Activated naive CD4-positive, alpha-beta T cell treated with anti-CD3 and anti-CD28 coated beads, Interleukin-2, amount 10 ng/mL, durations not matched to agents 7 days and 5 days (primary cell): ENCODE measurements at regions not wholly inside any gene's neighbourhood (a gene's known extent, or its start where the extent isn't known, plus 50 kb on each side); places are given as distances from the start of the nearest gene placed in this dataset.
"Not testable (repeated sequence)": the region's sequence is repeated elsewhere in the genome, so short reads cannot be mapped to it uniquely, and the experiment has no call there.

ENCODE experiments used
- CTCF ChIA-PET: fragments of 350-600 bp; sonication (Branson Sonifier 250); formaldehyde crosslinking; loops from one replicate; lab custom pipeline; 2021; ENCODE audit warnings: antibody characterized with exemption; lab: Charles Lee
- DNase-seq: peaks from one replicate; pipeline ENCODE4 v3.0.0-alpha.2; 2020
- H3K27ac Mint-ChIP-seq: one replicate; pipeline ENCODE4 v1.8.0; 2021; ENCODE audit warnings: mild to moderate bottlenecking, moderate library complexity, mixed read lengths
- H3K27me3 Mint-ChIP-seq: one replicate; pipeline ENCODE4 v1.8.0; 2021; ENCODE audit warnings: mild to moderate bottlenecking, mixed read lengths
- H3K36me3 Mint-ChIP-seq: one replicate; pipeline ENCODE4 v1.8.0; 2021; ENCODE audit warnings: mixed read lengths
- H3K4me1 Mint-ChIP-seq: one replicate; pipeline ENCODE4 v1.8.0; 2021; ENCODE audit warnings: mixed read lengths
- H3K4me3 Mint-ChIP-seq: one replicate; pipeline ENCODE4 v1.8.0; 2021; ENCODE audit warnings: mild to moderate bottlenecking, moderate library complexity, mixed read lengths
- H3K9me3 Mint-ChIP-seq: one replicate; pipeline ENCODE4 v1.8.0; 2021; ENCODE audit warnings: mixed read lengths

DNA sequence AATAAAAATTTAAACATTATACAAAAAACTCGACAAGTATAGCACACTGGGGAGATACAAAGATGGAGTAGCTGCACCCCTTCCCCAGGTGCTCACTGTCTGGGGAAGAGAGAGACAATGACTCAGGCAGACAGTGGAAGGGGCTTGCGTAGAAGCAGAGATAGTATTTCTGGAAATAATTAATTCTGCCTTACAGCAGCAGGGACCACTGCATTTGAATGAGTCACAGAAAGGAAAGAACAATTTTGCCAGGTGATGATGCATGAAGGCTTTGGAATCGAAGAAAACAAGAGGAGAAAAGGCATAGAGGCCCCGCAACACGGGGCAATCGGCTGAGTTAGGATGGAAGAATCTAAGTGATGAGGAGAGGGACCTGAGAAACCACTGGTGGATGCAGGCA lies 447.4 kb downstream of the EFNB2 start:
- DNase-seq, result no peak
- Mint-ChIP-seq H3K4me3 (no peak overlapping the region), H3K36me3 (no peaks in the 10 kb centered on the region), H3K27me3 (no peaks in the 10 kb centered on the region), H3K4me1 (no peaks in the 10 kb centered on the region), H3K9me3 (no peaks in the 10 kb centered on the region), H3K27ac (no peak overlapping the region)
- CTCF ChIA-PET, result no interaction called here

DNA sequence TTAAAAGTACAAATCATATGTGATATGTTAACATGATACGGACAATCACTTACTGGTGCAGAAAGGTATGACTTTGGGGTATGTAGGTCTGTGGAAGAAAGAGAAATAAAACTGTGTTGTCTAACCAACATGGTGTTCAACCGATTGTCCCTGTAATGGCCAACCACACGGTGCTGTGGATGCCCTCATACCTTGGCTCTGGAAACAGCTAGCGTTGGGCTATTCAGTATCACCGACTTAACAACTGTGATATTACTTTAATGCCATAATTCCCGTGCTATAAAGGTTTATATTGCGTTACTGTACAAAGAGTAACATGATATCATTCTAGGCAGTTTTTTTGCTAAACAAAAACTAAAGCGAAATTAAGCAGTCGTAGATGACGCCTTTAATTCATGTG lies 448.3 kb downstream of the EFNB2 start:
- H3K4me1 Mint-ChIP-seq, result no peaks in the 10 kb centered on the region
- H3K4me3 Mint-ChIP-seq, result no peak overlapping the region
- no peaks in the 10 kb centered on the region for H3K36me3 Mint-ChIP-seq
- DNase-seq, result no peak
- H3K27me3 Mint-ChIP-seq, result no peaks in the 10 kb centered on the region
- CTCF ChIA-PET, result no interaction called here
- no peak overlapping the region for H3K27ac Mint-ChIP-seq
- H3K9me3 Mint-ChIP-seq, result no peaks in the 10 kb centered on the region

DNA sequence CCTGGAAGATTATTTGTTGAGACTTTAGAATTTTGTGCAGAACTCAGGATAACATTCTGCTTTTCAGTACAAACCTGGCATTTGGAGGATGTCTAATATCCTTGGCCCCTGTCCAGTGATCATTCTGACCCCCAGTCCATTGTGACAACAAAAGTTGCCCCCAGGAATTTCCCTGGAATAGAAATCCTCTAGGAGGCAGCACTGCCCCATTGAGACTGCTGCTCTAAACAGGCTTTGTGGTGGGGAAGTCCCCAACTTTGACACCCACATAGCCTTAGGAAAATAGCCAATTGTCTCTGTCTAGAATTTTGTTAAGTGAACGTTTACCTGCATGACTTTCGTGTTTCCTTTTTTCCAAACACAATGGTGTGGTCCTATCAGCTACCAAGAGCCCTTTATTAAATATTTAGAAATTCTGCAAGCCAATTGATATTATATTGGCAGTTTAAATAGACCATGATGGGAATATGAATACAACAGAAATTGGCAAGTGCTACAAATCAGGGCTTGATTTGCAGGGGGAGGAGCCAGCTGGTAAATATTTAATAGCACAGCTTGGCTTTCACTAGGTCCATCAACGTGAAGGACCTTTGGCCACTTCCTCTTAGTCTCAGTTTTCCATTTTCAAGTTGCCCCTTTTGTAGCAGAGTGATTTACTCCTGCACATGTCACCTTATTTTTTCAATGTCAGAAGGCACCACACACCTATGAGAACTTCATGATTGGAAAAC lies 451.7 kb downstream of the EFNB2 start:
- CTCF ChIA-PET, result interaction anchor here (0.6 kb wide), 1 partner anchor 839 kb away, joined by 3 read pairs; no protein-coding TSS in a partner anchor
- DNase-seq, result no peak
- Mint-ChIP-seq H3K9me3 (no peaks in the 10 kb centered on the region), H3K4me3 (no peak overlapping the region), H3K27ac (no peak overlapping the region), H3K36me3 (no peaks in the 10 kb centered on the region), H3K27me3 (no peaks in the 10 kb centered on the region), H3K4me1 (no peaks in the 10 kb centered on the region)

DNA sequence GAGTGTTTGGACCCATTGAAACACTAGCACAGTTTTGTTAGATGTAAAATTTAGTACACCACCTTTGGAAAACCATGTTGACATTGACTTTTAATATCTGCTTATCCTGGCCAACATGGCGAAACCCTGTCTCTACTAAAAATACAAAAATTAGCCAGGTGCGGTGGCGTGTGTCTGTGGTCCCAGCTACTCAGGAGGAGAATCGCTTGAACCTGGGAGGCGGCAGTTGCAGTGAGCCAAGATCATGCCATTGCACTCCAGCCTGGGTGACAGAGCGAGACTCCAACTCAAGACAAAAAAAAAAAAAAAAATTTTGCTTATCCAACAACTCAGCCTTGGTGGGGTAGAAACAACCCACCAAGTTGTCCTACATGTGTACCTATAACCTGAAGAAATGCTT lies 454.2 kb downstream of the EFNB2 start:
- DNase-seq, CTCF ChIA-PET, H3K27me3 Mint-ChIP-seq, H3K9me3 Mint-ChIP-seq, H3K27ac Mint-ChIP-seq, H3K36me3 Mint-ChIP-seq, H3K4me3 Mint-ChIP-seq, H3K4me1 Mint-ChIP-seq: not testable (repeated sequence)

DNA sequence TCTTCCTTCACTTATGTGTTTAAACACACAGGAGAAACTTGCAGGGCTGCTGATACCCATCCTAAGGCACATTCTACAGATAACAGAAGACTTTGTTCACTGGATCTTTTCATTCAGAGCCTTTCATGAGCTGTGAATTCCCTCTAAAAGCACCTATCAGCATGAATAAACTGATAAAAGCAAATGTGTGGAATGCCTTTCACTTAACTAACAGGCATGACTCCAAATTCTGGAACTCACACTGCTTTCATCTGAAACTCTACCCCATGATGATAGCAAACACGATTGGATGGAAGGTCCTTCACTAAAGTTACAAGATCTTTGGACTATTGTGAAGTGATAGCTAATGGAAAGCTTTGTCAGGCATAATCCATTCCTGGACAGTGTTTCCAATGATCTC lies 457.3 kb downstream of the EFNB2 start:
- CTCF ChIA-PET, result interaction anchor here (0.5 kb wide), 1 partner anchor 18 kb away, joined by 3 read pairs; no protein-coding TSS in a partner anchor
- Mint-ChIP-seq H3K27ac (no peak overlapping the region), H3K4me3 (no peak overlapping the region), H3K4me1 (no peaks in the 10 kb centered on the region), H3K27me3 (no peaks in the 10 kb centered on the region), H3K36me3 (no peaks in the 10 kb centered on the region), H3K9me3 (no peaks in the 10 kb centered on the region)
- no peak for DNase-seq

DNA sequence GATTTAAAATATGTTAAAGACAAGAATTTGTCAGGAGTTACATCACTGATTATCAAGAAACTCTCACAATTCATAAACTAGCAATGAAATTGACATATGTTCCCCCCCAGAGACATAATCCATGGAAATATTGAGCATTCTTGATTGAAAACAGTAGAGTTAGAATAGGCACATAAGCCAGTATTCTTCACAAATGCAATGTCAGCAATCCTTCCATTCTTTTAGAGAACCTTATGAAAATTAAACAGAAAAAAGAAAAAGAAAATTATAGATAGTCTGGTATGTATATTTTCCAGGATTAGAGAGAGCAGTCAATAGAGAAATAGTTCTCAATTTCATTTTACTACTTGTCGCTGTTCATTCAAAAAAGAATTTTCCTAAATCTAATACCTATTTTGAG lies 458.4 kb downstream of the EFNB2 start:
- CTCF ChIA-PET, result no interaction called here
- Mint-ChIP-seq H3K4me3 (no peak overlapping the region), H3K27me3 (no peaks in the 10 kb centered on the region), H3K27ac (no peak overlapping the region), H3K36me3 (no peaks in the 10 kb centered on the region), H3K9me3 (no peaks in the 10 kb centered on the region), H3K4me1 (no peaks in the 10 kb centered on the region)
- no peak for DNase-seq

DNA sequence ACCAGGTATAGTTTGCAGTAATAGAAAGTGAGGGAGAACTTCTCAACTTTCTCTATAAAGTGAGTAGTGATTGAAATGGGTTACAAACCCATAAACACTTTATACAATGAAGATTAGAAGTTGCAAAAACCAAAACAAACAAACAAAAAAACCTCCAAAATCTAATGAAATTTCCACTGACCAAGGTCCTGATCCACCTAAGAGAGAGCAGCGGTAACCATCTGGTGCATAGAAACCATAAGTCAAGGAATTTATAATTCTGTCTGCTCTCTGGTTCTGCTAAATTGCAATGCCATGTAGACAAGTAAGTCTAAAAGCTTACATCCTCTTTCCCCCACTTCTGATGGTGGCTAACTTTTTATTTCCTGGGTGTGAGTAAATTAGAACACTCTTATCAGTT lies 463.4 kb downstream of the EFNB2 start:
- CTCF ChIA-PET, result no interaction called here
- DNase-seq, result no peak
- H3K36me3 Mint-ChIP-seq, result no peaks in the 10 kb centered on the region
- H3K27me3 Mint-ChIP-seq, result no peaks in the 10 kb centered on the region
- no peaks in the 10 kb centered on the region for H3K9me3 Mint-ChIP-seq
- no peaks in the 10 kb centered on the region for H3K4me1 Mint-ChIP-seq
- no peak overlapping the region for H3K4me3 Mint-ChIP-seq
- H3K27ac Mint-ChIP-seq, result no peak overlapping the region

DNA sequence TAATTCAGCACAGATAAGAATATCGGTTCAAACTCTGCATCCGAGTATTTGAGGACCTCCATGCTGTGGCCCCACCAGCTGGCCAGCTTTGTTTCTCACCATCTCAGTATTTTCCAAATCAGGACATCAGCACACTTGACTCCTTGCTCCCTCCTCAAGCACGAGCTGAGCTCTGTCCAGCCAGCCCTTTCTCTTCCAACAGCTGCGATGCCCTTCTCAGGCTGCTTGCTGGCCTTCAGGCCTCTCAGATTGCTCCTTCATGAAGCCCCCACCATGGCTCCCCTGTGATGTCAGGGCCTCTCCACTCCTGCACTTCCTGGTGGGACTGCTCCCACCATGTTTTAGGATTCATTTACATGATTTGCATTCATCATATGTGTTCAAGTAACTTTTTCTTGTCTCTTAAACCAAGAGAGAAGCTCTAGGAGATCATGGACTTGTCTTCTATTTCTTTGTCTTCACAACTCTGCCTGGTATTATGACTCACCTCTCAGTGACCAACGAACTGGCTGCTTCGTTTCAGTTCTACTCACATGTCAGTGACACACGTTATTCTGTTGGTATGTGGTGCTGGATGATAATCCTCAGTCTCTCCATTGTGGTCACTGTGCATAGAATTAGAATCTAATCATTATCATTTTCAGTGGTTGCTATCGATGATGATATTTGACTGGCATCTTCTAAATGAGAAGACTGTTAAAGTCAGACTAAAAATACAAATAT lies 471.7 kb downstream of the EFNB2 start:
- no peak overlapping the region for H3K4me3 Mint-ChIP-seq
- H3K36me3 Mint-ChIP-seq, result no peaks in the 10 kb centered on the region
- CTCF ChIA-PET, result no interaction called here
- no peaks in the 10 kb centered on the region for H3K4me1 Mint-ChIP-seq
- H3K27me3 Mint-ChIP-seq, result no peaks in the 10 kb centered on the region
- DNase-seq, result no peak
- no peak overlapping the region for H3K27ac Mint-ChIP-seq
- H3K9me3 Mint-ChIP-seq, result no peaks in the 10 kb centered on the region

DNA sequence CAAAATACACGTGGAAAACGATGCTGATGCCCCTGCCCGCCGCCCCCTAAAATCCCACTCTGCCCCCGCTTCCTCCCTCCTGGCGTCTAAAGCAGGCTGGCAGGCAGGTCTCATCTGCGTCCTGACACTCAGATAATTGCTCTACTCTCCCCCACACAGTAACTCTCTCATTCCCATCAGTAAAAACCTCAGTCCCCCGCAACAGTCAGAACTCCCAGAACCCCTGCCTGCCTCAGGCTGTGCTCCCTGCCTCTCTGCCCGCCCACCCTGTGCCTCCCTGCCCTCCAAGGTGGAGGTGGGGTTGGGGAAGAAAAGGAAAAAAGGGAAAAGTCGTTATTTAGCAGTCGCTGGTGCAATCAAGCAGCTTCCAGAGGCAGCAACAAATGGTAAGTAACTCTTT lies 473.7 kb downstream of the EFNB2 start:
- no peak for DNase-seq
- Mint-ChIP-seq H3K27me3 (no peaks in the 10 kb centered on the region), H3K9me3 (no peaks in the 10 kb centered on the region), H3K27ac (no peak overlapping the region), H3K36me3 (no peaks in the 10 kb centered on the region), H3K4me3 (no peak overlapping the region), H3K4me1 (no peaks in the 10 kb centered on the region)
- CTCF ChIA-PET, result interaction anchor here (0.6 kb wide), 1 partner anchor 240 kb away, joined by 3 read pairs; no protein-coding TSS in a partner anchor

DNA sequence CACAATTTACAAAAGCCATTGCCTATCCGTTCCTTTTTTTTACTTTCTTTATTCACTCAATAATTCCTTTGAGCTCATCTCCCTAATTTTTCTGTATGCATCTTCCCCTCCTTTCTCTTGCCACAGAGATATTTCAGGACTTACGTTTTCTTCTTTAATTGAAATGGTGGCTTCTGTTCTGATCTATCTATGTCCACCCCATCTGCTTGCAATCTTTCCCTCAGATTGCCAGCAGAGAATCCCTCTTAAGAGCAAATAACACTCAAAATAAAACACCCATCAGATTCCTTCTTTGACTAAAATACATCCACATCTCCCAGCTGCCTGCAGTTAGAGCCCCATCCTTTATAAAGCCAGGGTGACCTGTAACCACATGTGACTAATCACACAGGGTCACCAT lies 478.6 kb downstream of the EFNB2 start:
- Mint-ChIP-seq H3K4me3 (no peak overlapping the region), H3K27me3 (no peaks in the 10 kb centered on the region), H3K27ac (no peak overlapping the region), H3K4me1 (no peaks in the 10 kb centered on the region), H3K9me3 (no peaks in the 10 kb centered on the region), H3K36me3 (no peaks in the 10 kb centered on the region)
- DNase-seq, result no peak
- CTCF ChIA-PET, result no interaction called here

DNA sequence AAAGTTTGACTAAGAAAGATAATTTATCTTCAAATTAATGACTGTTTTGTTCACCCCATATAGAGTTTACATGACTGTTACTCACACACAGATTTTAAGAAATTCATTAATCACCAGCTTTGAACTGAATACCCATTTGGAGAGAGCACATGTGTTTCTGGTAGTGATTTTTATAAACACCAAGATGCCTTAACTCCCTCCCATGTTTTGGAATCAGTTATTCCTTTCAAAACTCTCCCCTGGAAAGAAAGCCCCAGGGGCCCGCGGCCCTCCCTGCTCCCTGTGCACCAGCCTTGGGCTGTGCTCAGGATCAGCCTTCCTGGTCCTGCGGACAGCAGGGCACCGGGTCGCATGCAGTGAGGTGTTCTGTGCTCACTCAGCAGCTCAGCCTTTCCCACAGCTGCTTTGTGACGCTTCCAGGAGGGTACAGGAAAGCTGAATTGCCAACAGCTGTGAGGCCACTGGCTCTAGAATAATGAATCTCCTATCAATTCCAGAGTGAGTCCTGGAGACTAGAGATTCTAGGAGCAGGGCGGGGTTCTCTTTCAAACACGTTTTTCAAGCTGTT lies 483.2 kb downstream of the EFNB2 start:
- H3K27ac Mint-ChIP-seq, result no peak overlapping the region
- CTCF ChIA-PET, result no interaction called here
- H3K4me1 Mint-ChIP-seq, result no peaks in the 10 kb centered on the region
- no peaks in the 10 kb centered on the region for H3K9me3 Mint-ChIP-seq
- DNase-seq, result no peak
- no peaks in the 10 kb centered on the region for H3K27me3 Mint-ChIP-seq
- H3K36me3 Mint-ChIP-seq, result no peaks in the 10 kb centered on the region
- H3K4me3 Mint-ChIP-seq, result no peak overlapping the region

DNA sequence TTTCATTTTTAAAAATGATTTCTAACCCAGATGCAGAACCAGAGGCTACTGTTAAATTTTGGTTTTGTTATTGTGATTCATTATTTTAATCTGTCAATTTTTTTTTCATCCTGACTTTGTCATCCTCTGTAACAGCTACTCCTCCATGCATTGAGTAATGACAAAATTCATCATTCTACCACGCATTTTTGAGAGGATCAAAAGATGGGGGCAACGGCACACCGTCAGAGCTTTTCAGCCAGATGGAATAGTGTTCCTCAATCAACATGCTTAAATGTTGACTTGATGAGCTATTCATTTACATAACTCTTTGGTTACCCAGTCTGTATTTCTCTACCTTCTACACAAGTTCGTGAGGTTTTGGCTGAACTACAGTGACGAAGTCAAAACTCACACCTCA lies 486.3 kb downstream of the EFNB2 start:
- Mint-ChIP-seq H3K4me1 (no peaks in the 10 kb centered on the region), H3K36me3 (no peaks in the 10 kb centered on the region), H3K27me3 (no peaks in the 10 kb centered on the region), H3K9me3 (no peaks in the 10 kb centered on the region), H3K27ac (no peak overlapping the region), H3K4me3 (no peak overlapping the region)
- DNase-seq, result no peak
- CTCF ChIA-PET, result no interaction called here

DNA sequence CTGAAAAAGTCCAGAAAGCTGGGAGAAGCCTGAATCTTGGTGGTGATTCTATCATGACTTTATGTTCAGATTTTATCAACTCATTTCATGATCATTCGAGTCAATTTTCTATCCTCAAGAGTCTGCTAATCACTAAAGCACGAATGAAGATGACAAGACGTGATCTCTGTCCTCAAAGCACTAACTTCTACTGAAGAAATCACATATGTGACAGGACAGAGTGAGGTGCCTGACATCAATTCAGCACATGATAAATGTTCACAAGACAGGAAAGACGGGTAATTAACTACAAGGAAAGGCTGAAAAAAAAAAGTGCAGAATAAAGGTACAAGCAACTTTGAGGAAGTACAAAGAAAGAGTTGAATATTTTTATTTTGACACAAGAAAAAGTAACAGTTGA lies 487.1 kb downstream of the EFNB2 start:
- no peaks in the 10 kb centered on the region for H3K27me3 Mint-ChIP-seq
- H3K27ac Mint-ChIP-seq, result no peak overlapping the region
- no peak overlapping the region for H3K4me3 Mint-ChIP-seq
- H3K36me3 Mint-ChIP-seq, result no peaks in the 10 kb centered on the region
- CTCF ChIA-PET, result no interaction called here
- no peaks in the 10 kb centered on the region for H3K9me3 Mint-ChIP-seq
- H3K4me1 Mint-ChIP-seq, result no peaks in the 10 kb centered on the region
- DNase-seq, result no peak

DNA sequence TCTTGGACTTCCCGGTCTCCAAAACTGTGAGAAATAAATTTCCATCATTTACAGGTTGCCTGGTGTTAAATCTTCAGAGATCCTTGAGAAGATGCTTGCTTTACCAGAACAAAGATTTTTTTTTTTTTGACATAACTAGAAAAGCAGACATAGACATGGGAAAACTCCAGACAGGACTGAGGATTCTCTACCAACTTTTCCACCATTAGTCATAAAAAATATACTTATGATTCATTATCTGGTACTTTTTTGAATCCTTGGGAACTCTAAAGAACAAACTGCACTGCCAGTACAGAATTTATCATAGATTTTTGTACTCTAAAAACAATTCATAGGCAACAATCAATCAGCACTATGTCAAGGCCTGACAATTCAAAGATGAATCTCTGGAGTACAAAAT lies 487.6 kb downstream of the EFNB2 start:
- Mint-ChIP-seq H3K36me3 (no peaks in the 10 kb centered on the region), H3K4me1 (no peaks in the 10 kb centered on the region), H3K27ac (no peak overlapping the region), H3K27me3 (no peaks in the 10 kb centered on the region), H3K9me3 (no peaks in the 10 kb centered on the region), H3K4me3 (no peak overlapping the region)
- CTCF ChIA-PET, result no interaction called here
- DNase-seq, result no peak

DNA sequence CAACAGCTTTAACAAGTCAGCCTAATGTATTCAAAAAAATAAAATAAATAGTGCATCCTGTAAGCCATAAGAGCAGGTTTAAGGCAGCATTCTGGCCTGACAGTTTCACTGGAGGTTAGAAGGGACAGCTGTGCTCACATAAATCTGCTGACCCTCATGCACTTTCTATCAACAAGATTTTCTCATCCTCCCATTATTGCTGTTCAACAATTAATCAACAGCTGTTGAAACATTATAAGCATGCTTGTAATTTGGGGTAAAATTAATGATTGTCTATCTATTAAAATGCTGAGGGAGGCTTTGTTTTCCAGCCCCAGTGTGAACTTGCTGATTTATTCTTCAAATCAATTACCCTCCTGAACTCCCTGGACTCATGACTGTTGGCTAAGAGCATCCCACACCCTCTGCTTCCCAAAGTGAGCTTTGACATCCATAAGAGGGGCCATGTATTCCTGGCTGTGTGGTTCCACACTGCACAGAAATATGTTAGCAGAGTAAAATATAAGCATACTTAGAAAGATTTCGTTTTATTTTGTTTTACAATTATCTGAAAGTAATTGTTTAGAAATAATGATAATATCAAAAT lies 492.4 kb downstream of the EFNB2 start:
- Mint-ChIP-seq H3K9me3 (no peaks in the 10 kb centered on the region), H3K4me3 (no peak overlapping the region), H3K27ac (no peak overlapping the region), H3K4me1 (no peaks in the 10 kb centered on the region), H3K27me3 (no peaks in the 10 kb centered on the region), H3K36me3 (no peaks in the 10 kb centered on the region)
- DNase-seq, result no peak
- CTCF ChIA-PET, result no interaction called here
